22Rv1 (cell line): ENCODE measurements at regions not wholly inside any gene's neighbourhood (a gene's known extent, or its start where the extent isn't known, plus 50 kb on each side); places are given as distances from the start of the nearest gene placed in this dataset.
A peak's percentile ranks its signal among the peaks of the same experiment; 100 is the strongest.

ENCODE experiments used
- H3K27ac ChIP-seq: fragments of 450-650 bp; 2 replicates; pipeline ENCODE4 v1.5.1; 2017
- CTCF ChIP-seq: fragments of 450-650 bp; IDR thresholded peaks from 2 replicates; pipeline ENCODE4 v1.5.1; 2017; ENCODE audit warnings: mild to moderate bottlenecking
- ZFX ChIP-seq: fragments of 450-650 bp; IDR thresholded peaks from 2 replicates; pipeline ENCODE4 v1.6.1; 2017; ENCODE audit warnings: antibody characterized with exemption, borderline replicate concordance

- H3K27ac ChIP-seq = no peak overlapping the region
- TF ChIP-seq ZFX (no peak), CTCF (no peak)
These were observed 119.2 kb upstream of the CCL2 start for GRCh38 chr17:34135841-34136240.

DNA sequence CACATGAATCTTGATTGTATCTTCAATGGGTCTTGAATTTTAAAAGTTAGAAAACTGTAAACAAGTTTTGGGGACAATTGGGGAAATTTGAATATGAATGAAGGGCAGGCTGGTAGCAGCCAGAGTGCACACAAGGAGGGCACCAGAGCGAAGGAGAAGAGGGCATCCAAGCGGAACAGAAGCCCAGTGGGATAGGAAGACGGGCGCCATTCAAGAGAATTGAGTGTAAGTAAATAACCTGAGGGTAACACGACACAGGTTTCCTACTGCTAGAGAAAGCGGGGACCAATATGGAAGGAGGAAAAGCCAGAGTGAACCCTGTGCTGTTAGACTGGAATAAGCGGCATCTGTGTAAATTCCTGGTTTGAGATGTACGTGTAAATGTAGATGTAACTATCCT, 115.1 kb upstream of the CCL2 start:
- no peak overlapping the region for H3K27ac ChIP-seq
- no peak for TF ChIP-seq ZFX
- no peak for TF ChIP-seq CTCF

DNA sequence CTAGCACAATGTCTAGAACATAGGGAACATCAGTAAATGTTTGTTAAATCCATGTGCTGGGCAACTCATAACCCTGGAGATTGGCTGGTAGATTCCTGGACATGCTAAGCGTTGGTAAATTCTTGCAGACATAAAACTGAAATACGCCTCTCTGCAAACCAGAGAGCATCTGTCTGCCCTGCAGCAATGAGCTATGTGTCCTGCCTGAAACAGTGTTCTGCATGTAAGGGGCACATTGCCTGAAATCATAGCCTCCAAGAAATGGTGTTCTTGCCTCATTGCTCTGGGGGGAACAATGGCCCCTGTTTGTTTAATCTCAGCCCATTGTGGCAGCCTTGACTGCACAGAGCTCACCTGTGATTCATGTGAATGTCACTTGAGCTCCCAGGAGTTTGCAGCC, 113.5 kb upstream of the CCL2 start:
- no peak overlapping the region for H3K27ac ChIP-seq
- TF ChIP-seq CTCF (no peak), ZFX (no peak)

GRCh38 chr17:34143430-34143829, 111.7 kb upstream of the CCL2 start:
- TF ChIP-seq ZFX = no peak
- no peak for TF ChIP-seq CTCF
- H3K27ac ChIP-seq = no peak overlapping the region

DNA sequence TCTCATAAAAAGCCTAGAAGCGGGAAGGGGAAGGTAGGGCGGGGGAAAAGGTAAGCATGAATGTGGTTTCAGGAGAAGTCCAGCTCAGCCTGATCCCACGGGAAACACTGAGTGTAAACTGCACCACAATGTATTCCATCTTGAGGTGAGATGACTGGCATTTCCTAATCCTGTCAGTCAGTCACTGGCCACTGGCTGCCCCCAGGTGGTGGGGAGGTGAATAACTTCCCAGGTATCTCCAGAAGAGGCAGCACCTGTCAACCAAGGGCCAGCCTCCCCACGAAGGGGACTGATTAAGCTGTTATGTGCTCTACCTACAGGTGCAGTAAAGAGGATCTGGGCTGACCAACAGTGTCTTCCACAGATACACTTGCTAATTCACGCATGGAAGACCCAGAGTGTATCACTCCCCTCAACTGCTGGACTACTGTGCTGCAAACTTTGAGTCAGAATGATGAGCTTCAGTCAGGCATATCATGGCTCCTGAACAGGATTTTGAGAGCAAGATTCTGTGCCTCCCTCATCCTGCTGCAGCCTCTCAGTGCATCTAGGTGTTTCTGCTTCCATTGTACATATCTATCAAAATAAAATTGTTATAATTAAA, 108.5 kb upstream of the CCL2 start:
- no peak overlapping the region for H3K27ac ChIP-seq
- TF ChIP-seq CTCF (peak; percentile 82), ZFX (no peak)

DNA sequence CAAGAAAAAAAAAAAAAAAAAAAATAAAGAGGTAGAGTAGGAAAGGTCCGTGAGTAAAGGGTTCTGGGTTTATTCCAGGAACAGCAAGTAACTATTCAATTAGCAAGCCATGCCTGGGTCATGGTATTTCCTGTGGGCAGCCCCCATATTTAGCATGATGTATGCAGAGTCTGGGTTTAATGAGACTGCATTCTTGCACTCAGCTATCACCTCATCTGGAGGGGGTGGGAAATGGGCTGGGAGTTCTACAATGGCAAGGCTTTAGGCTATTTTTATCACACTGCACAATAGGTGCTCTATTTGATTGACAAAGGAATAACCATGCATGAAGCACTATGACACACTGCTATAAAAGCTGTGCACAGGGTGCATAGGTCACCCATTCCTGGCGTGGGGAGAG, 104.0 kb upstream of the CCL2 start:
- TF ChIP-seq CTCF = no peak
- no peak for TF ChIP-seq ZFX

DNA sequence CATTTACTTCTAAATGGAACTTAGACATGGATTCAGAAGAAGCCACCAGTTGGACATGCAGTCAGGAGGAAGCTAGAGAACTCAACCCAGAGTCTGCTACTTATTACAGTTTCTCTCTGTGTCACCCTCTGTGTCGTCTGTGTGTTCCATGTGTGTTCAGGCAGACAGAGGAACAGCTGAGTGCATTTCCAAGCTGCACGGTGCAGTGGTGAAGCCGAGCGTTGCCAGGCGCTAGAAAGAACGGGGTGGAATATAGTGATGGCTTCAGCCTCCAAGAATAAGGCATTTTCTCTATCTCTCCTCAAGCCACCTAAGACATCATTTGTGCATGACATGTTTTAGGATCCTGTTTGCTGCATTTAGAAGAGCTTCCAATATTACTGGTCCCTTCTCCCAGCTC, 101.1 kb upstream of the CCL2 start:
- H3K27ac ChIP-seq = no peak overlapping the region
- TF ChIP-seq ZFX (no peak), CTCF (no peak)

More for the DNA sequence above, 104.0 kb upstream of the CCL2 start:
- no peak overlapping the region for H3K27ac ChIP-seq
